ENCODE measurements at regions not wholly inside any gene's neighbourhood (a gene's known extent, or its start where the extent isn't known, plus 50 kb on each side); places are given as distances from the start of the nearest gene placed in this dataset.
"Not testable (repeated sequence)": the region's sequence is repeated elsewhere in the genome, so short reads cannot be mapped to it uniquely, and the experiment has no call there.

DNA sequence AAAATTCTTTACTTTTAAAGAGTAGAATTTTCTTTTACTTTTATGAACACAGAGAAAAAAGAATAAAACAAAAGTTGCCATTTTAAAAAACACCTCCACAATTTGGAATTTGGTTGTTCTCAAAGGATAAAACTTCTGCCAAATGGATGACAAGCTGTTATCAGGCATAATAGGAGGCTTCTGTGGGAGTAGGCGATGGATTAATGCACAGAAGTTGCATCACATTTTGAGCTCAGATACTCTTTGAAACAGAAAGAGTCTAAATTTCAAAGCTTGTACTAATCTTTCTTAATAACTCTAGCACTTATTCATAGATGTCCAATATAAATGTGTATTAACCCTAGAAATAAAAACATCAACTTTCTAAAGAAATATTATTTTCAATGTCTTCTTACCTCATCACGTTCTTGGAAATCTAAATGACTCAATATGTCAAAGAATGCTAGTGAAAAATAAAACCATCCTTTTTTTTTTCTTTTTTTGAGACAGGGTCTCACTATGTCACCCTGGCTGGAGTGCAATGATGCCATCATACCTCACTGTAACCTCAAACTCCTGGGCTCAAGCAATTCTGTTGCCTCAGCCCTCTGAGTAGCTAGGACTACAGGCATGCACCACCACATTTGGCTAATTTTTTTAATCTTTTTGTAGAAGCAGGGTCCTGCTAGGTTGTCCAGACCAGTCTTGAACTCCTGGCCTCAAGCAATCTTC, 112.8 kb upstream of the USP25 start:
- no peak for FAIRE-seq
- DNase-seq (ENCODE audit: insufficient read length), result no peak
- TF ChIP-seq POLR2AphosphoS5 (IDR thresholded peaks at IDR 0.05; ENCODE audit: low read depth, low read length), result no peak
- TF ChIP-seq TAF1 (IDR thresholded peaks at IDR 0.05; ENCODE audit: borderline replicate concordance, low read depth, low read length), result no peak
- no peak for TF ChIP-seq POLR2A (IDR thresholded peaks at IDR 0.05; ENCODE audit: low read depth, low read length)

DNA sequence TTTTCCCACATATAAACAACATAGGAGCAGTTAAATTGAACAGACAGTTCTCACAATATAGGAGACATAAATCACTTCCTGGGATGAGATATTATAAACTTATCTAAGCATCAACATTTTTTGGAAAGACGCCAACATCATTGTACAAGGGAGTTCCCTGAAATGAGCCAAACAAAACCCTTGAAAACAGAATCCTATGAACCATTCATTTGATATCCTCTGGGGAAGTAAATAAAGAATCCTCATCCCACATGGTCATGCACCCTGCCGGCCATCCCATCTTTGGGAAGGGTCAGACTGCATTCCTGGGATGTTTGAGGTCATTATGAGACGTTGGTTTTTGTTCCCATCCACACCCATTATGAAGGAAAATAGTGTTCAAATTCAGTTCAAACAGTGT, 111.8 kb upstream of the USP25 start:
- TF ChIP-seq TAF1 (IDR thresholded peaks at IDR 0.05; ENCODE audit: borderline replicate concordance, low read depth, low read length) (no peak), POLR2AphosphoS5 (IDR thresholded peaks at IDR 0.05; ENCODE audit: low read depth, low read length) (no peak), POLR2A (IDR thresholded peaks at IDR 0.05; ENCODE audit: low read depth, low read length) (no peak)
- DNase-seq (ENCODE audit: insufficient read length) (no peak), FAIRE-seq (no peak)

DNA sequence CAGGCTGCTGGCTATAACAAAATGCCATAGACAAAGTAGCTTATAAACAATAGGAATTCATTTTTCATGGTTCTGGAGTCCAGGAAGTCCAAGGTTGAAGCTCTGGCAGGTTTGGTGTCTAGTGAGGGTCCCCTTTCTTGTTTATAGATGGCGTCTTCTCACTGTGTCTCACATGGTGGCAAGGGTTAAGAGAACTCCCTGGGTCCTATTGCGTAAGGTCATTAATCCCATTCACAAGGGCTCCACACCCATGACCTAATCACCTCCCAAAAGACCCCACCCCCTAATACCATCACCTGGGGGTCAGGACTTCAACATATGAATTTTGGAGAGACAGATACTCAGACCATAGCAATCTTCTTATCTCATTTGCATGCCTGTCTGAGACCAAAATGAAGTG, 108.9 kb upstream of the USP25 start:
- TF ChIP-seq TAF1 (IDR thresholded peaks at IDR 0.05; ENCODE audit: borderline replicate concordance, low read depth, low read length) (no peak), POLR2A (IDR thresholded peaks at IDR 0.05; ENCODE audit: low read depth, low read length) (no peak), POLR2AphosphoS5 (IDR thresholded peaks at IDR 0.05; ENCODE audit: low read depth, low read length) (no peak)
- DNase-seq (ENCODE audit: insufficient read length) (no peak), FAIRE-seq (no peak)

DNA sequence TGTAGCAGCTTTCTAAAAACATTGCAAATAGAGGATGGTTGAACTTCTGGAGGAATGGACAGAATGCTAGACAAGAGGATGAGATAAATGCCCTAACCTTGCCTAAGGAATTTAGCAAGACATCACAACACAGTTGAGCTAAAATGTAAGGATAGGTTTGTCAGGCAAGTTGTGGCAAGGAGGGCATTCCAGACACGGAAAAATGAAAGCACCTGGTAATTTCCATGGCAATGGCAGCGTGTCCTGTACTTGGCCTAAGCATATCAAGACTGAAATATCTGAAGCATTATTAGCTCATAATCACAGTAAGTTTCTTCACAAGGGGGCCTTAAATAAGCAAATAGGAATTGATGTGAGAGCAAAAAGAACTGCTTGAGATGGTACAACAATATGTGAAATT, 105.1 kb upstream of the USP25 start:
- TF ChIP-seq TAF1 (IDR thresholded peaks at IDR 0.05; ENCODE audit: borderline replicate concordance, low read depth, low read length) (no peak), POLR2A (IDR thresholded peaks at IDR 0.05; ENCODE audit: low read depth, low read length) (no peak), POLR2AphosphoS5 (IDR thresholded peaks at IDR 0.05; ENCODE audit: low read depth, low read length) (no peak)
- DNase-seq (ENCODE audit: insufficient read length), result no peak
- no peak for FAIRE-seq

DNA sequence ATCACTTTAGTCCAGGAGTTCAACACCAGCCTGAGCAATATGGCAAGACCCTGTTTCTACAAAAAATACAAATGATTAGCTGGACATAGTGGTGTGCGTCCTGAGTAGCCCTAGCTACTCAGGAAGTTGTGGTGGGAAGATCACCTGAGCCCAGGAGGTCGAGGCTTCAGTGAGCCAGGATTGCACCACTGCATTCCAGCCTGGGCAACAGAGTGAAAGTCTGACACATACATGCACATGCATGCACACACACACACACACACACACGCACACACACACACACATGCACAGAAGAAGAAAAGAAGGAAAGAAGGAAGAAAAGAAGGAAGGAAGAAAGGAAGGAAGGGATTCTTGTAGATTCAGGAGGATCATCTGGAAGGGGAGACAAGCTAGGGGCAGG, 104.4 kb upstream of the USP25 start:
- TF ChIP-seq TAF1 (IDR thresholded peaks at IDR 0.05; ENCODE audit: borderline replicate concordance, low read depth, low read length) (no peak), POLR2AphosphoS5 (IDR thresholded peaks at IDR 0.05; ENCODE audit: low read depth, low read length) (no peak), POLR2A (IDR thresholded peaks at IDR 0.05; ENCODE audit: low read depth, low read length) (no peak)
- DNase-seq (ENCODE audit: insufficient read length) (no peak), FAIRE-seq (no peak)

DNA sequence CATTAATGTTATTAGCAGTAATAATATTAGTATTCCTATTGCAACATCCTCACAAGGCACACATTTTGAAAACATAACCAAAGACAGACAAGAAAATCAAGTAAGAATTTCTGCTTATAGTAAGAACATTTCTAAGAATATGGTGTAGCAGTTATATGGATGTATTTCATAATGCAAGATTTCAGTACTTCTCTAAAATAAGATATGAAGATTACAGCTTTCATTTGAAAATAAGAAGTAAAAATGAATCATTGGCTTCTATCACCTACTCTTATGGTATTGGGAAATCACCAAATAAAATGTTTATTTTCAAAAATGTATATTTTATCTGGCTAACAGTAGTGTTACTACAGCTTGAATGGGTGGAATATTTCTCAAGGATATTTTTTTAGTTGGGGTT, 103.8 kb upstream of the USP25 start:
- DNase-seq (ENCODE audit: insufficient read length) (no peak), FAIRE-seq (no peak)
- TF ChIP-seq POLR2A (IDR thresholded peaks at IDR 0.05; ENCODE audit: low read depth, low read length) (no peak), TAF1 (IDR thresholded peaks at IDR 0.05; ENCODE audit: borderline replicate concordance, low read depth, low read length) (no peak), POLR2AphosphoS5 (IDR thresholded peaks at IDR 0.05; ENCODE audit: low read depth, low read length) (no peak)

DNA sequence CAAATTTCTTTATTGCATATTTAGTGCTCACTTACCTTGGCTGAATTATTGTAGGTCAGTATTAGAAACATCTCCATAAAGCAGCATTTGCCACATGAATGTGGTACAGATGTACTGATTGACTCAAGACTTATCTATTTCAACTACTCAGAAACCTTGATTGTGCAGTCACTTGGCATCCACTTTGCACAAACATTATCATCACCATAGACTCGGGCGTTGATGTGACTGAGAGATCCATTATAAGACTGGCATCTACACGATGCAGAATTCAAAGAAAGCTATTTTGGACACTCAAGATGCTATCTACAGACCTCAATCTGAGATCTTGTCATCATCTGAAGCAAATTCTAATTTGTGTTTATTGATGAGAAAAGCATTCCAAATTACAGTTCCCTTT, 102.8 kb upstream of the USP25 start:
- TF ChIP-seq POLR2AphosphoS5 (IDR thresholded peaks at IDR 0.05; ENCODE audit: low read depth, low read length) (no peak), POLR2A (IDR thresholded peaks at IDR 0.05; ENCODE audit: low read depth, low read length) (no peak), TAF1 (IDR thresholded peaks at IDR 0.05; ENCODE audit: borderline replicate concordance, low read depth, low read length) (no peak)
- FAIRE-seq (no peak), DNase-seq (ENCODE audit: insufficient read length) (no peak)

DNA sequence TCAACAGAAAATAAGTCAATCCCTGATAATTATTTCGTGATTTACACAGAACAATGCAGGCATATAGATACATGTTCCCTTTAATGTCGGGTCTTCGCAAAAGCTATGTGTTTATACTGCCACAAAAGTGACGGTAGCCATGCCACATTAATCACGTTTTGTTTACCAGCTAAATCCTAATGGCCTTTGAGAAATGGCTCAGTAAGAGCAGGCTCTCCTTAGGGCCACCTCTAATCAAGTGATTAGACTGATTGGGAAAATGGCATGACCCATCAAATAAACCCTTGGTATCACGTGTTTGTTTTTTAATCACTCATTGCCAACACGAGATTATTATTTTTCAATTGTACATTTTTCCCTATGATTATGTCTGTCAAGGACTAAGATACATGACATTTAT, 102.0 kb upstream of the USP25 start:
- FAIRE-seq (no peak), DNase-seq (ENCODE audit: insufficient read length) (no peak)
- TF ChIP-seq POLR2AphosphoS5 (IDR thresholded peaks at IDR 0.05; ENCODE audit: low read depth, low read length) (no peak), POLR2A (IDR thresholded peaks at IDR 0.05; ENCODE audit: low read depth, low read length) (no peak), TAF1 (IDR thresholded peaks at IDR 0.05; ENCODE audit: borderline replicate concordance, low read depth, low read length) (no peak)

DNA sequence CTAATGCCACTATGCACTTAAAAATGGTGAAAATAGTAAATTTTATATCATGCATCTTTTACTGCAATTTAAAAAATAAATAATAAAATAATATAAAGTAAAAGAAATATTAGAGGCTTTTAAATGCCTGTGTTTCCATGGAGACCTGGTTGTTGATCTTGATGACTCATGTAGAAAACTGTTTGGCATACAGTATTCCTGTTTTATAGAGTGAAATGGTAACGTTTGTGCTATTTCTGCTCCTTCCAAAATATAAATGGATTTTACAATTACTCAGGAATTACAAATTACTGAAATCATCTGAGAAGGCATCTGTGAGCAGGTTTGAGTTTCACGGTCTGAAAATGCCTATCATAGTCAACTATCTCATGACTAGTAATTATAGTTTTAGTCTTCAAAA, 98.4 kb upstream of the USP25 start:
- TF ChIP-seq POLR2A (IDR thresholded peaks at IDR 0.05; ENCODE audit: low read depth, low read length) (no peak), POLR2AphosphoS5 (IDR thresholded peaks at IDR 0.05; ENCODE audit: low read depth, low read length) (no peak), TAF1 (IDR thresholded peaks at IDR 0.05; ENCODE audit: borderline replicate concordance, low read depth, low read length) (no peak)
- FAIRE-seq (no peak), DNase-seq (ENCODE audit: insufficient read length) (no peak)

DNA sequence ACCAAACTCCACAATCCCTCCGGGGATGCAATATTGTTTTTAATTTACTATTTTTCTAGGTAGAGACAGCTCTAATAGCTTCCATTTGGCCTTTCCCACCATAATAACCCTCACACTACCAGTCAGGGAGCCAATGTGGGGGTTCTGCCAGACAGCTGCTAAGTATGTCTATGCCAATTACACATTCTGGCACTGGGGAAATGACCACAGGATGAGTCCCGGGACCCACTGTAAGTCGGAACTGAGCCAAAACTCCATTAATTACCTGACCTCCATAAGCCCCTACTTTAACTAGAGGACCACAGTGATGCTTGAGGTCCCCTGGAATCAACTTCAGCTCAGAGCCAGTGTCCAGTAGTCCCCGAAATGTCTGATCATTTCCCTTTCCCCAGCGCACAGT, 95.2 kb upstream of the USP25 start:
- FAIRE-seq; DNase-seq (ENCODE audit: insufficient read length): not testable (repeated sequence)

DNA sequence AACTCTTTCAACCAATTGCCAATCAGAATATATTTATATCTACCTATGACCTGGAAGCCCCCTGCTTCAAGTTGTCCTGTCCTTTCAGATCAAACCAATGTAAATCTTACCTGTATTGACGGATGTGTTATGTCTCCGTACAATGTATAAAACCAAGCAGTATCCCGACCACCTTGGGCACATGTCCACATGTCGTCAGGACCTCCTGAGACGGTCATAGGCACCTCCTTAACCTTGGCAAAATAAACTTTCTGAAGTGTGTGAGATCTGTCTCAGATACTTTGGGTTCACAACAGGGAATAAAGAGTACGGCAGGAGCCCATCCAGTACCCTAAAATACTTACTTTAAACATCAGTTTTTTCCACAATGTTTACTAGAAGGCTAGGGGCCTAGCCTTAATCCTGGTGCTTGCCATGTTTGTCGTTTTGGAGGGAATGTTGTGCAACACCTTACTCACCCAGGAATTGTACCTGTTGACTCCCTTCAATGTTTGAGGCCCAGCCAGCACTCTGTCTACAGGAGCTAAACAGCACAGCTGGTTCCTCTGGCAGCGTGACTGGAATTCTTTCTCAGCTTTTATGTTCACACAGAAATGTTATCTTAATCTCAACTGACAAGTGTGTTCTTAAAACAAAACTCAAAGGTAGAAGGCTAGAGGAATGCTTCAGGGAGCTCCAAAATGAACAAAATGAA, 90.8 kb upstream of the USP25 start:
- no peak for DNase-seq (ENCODE audit: insufficient read length)
- TF ChIP-seq TAF1 (IDR thresholded peaks at IDR 0.05; ENCODE audit: borderline replicate concordance, low read depth, low read length), result no peak
- no peak for TF ChIP-seq POLR2A (IDR thresholded peaks at IDR 0.05; ENCODE audit: low read depth, low read length)
- no peak for TF ChIP-seq POLR2AphosphoS5 (IDR thresholded peaks at IDR 0.05; ENCODE audit: low read depth, low read length)
- FAIRE-seq, result no peak

DNA sequence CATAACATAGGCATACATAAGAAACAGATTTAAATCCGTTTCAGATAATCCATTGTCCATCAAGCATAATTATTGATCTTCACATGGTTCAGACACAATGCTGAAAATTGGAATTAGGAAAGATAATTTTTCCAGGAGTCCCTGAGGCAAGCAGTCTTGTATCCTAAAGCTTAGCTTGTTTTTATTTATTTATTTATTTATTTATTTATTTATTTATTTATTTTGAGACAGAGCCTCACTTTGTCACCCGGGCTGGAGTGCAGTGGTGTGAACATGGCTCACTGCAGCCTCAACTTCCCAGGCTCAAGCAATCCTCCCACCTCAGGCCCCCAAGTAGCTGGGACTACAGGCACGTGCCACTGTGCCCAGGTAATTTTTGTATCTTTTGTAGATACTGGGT, 89.7 kb upstream of the USP25 start:
- FAIRE-seq; DNase-seq (ENCODE audit: insufficient read length): not testable (repeated sequence)

All from GM12892 (cell line).